Neuron (in vitro differentiated cells): ENCODE measurements at regions not wholly inside any gene's neighbourhood (a gene's known extent, or its start where the extent isn't known, plus 50 kb on each side); places are given as distances from the start of the nearest gene placed in this dataset.

Experiments
- H2AFZ ChIP-seq: one replicate; pipeline ENCODE4 v1.6.1; 2013; ENCODE audit warnings: low read depth, mild to moderate bottlenecking, inconsistent platforms, low read length, moderate library complexity
- H3K27me3 ChIP-seq: one replicate; pipeline ENCODE4 v1.6.1; 2013; ENCODE audit warnings: low read length; ENCODE audit not compliant: insufficient read depth
- H3K36me3 ChIP-seq: one replicate; pipeline ENCODE4 v1.6.1; 2013; ENCODE audit warnings: low read length; ENCODE audit not compliant: insufficient read depth
- H3K4me1 ChIP-seq: one replicate; pipeline ENCODE4 v1.6.1; 2013; ENCODE audit warnings: low read length; ENCODE audit not compliant: insufficient read depth
- H3K4me3 ChIP-seq: 2 replicates; pipeline ENCODE4 v1.5.1; 2013; ENCODE audit warnings: mild to moderate bottlenecking, low read length, moderate library complexity
- H3K9me3 ChIP-seq: one replicate; pipeline ENCODE4 v1.6.1; 2013; ENCODE audit warnings: low read length

GRCh38 chr6:23086100-23086499, 516.7 kb downstream of the HDGFL1 start:
- Histone ChIP-seq H3K4me3 (no peak overlapping the region), H3K4me1 (peaks cover 11% of the 10 kb centered on the region), H2AFZ (no peak overlapping the region), H3K36me3 (no peaks in the 10 kb centered on the region), H3K9me3 (no peaks in the 10 kb centered on the region), H3K27me3 (no peaks in the 10 kb centered on the region)

- Histone ChIP-seq H3K9me3 (no peaks in the 10 kb centered on the region), H3K4me3 (no peak overlapping the region), H3K36me3 (no peaks in the 10 kb centered on the region), H3K4me1 (peaks cover 11% of the 10 kb centered on the region), H3K27me3 (no peaks in the 10 kb centered on the region), H2AFZ (no peak overlapping the region)
Measured at GRCh38 chr6:23087471-23087870, 518.1 kb downstream of the HDGFL1 start.

GRCh38 chr6:23088761-23089160, 519.4 kb downstream of the HDGFL1 start:
- Histone ChIP-seq H3K4me3 (no peak overlapping the region), H3K36me3 (no peaks in the 10 kb centered on the region), H2AFZ (no peak overlapping the region), H3K9me3 (no peaks in the 10 kb centered on the region), H3K4me1 (peaks cover 11% of the 10 kb centered on the region), H3K27me3 (no peaks in the 10 kb centered on the region)

- Histone ChIP-seq H3K4me3 (no peak overlapping the region), H2AFZ (no peak overlapping the region), H3K9me3 (peaks cover 2% of the 10 kb centered on the region), H3K27me3 (no peaks in the 10 kb centered on the region), H3K36me3 (no peaks in the 10 kb centered on the region), H3K4me1 (peaks cover 6% of the 10 kb centered on the region)
Measured at GRCh38 chr6:23089981-23090380, 520.6 kb downstream of the HDGFL1 start.

GRCh38 chr6:23091795-23092194, 522.4 kb downstream of the HDGFL1 start:
- Histone ChIP-seq H3K4me1 (peaks cover 6% of the 10 kb centered on the region), H3K4me3 (no peak overlapping the region), H3K36me3 (no peaks in the 10 kb centered on the region), H3K27me3 (no peaks in the 10 kb centered on the region), H2AFZ (no peak overlapping the region), H3K9me3 (peaks cover 8% of the 10 kb centered on the region)

- no peaks in the 10 kb centered on the region for H3K36me3 ChIP-seq
Measured at GRCh38 chr6:23096876-23097275, 527.5 kb downstream of the HDGFL1 start.

GRCh38 chr6:23097566-23097965, 528.2 kb downstream of the HDGFL1 start:
- Histone ChIP-seq H3K4me3 (no peak overlapping the region), H3K9me3 (peaks cover 8% of the 10 kb centered on the region), H3K4me1 (no peaks in the 10 kb centered on the region), H2AFZ (no peak overlapping the region), H3K36me3 (no peaks in the 10 kb centered on the region), H3K27me3 (no peaks in the 10 kb centered on the region)

More at GRCh38 chr6:23096876-23097275, 527.5 kb downstream of the HDGFL1 start:
- H3K4me1 ChIP-seq: no peaks in the 10 kb centered on the region
- H2AFZ ChIP-seq: no peak overlapping the region
- H3K4me3 ChIP-seq: no peak overlapping the region
- H3K9me3 ChIP-seq: peaks cover 8% of the 10 kb centered on the region
- no peaks in the 10 kb centered on the region for H3K27me3 ChIP-seq

GRCh38 chr6:23106951-23107350, 537.6 kb downstream of the HDGFL1 start:
- no peaks in the 10 kb centered on the region for H3K36me3 ChIP-seq
- H3K4me3 ChIP-seq: no peak overlapping the region
- no peaks in the 10 kb centered on the region for H3K27me3 ChIP-seq
- no peaks in the 10 kb centered on the region for H3K4me1 ChIP-seq
- no peak overlapping the region for H2AFZ ChIP-seq
- no peaks in the 10 kb centered on the region for H3K9me3 ChIP-seq

GRCh38 chr6:23111984-23112383, 542.6 kb downstream of the HDGFL1 start:
- H3K36me3 ChIP-seq: no peaks in the 10 kb centered on the region
- H3K4me3 ChIP-seq: no peak overlapping the region
- no peak overlapping the region for H2AFZ ChIP-seq
- H3K9me3 ChIP-seq: peaks cover 15% of the 10 kb centered on the region
- H3K4me1 ChIP-seq: no peaks in the 10 kb centered on the region
- H3K27me3 ChIP-seq: no peaks in the 10 kb centered on the region

- Histone ChIP-seq H3K27me3 (no peaks in the 10 kb centered on the region), H2AFZ (no peak overlapping the region), H3K9me3 (peaks cover 15% of the 10 kb centered on the region), H3K4me3 (no peak overlapping the region), H3K36me3 (no peaks in the 10 kb centered on the region), H3K4me1 (no peaks in the 10 kb centered on the region)
Measured at GRCh38 chr6:23114812-23115504, 545.6 kb downstream of the HDGFL1 start.

GRCh38 chr6:23137611-23138010, 568.2 kb downstream of the HDGFL1 start:
- Histone ChIP-seq H3K36me3 (no peaks in the 10 kb centered on the region), H3K4me1 (peaks cover 4% of the 10 kb centered on the region), H3K9me3 (no peaks in the 10 kb centered on the region), H3K4me3 (no peak overlapping the region), H2AFZ (no peak overlapping the region), H3K27me3 (no peaks in the 10 kb centered on the region)

GRCh38 chr6:23140871-23141270, 571.5 kb downstream of the HDGFL1 start:
- H3K4me1 ChIP-seq: peaks cover 11% of the 10 kb centered on the region

GRCh38 chr6:23145781-23146180, 576.4 kb downstream of the HDGFL1 start:
- Histone ChIP-seq H2AFZ (no peak overlapping the region), H3K4me3 (no peak overlapping the region), H3K4me1 (peaks cover 8% of the 10 kb centered on the region), H3K9me3 (no peaks in the 10 kb centered on the region), H3K27me3 (no peaks in the 10 kb centered on the region), H3K36me3 (no peaks in the 10 kb centered on the region)

More at GRCh38 chr6:23140871-23141270, 571.5 kb downstream of the HDGFL1 start:
- H3K27me3 ChIP-seq: no peaks in the 10 kb centered on the region
- H2AFZ ChIP-seq: no peak overlapping the region
- no peaks in the 10 kb centered on the region for H3K9me3 ChIP-seq
- H3K4me3 ChIP-seq: no peak overlapping the region
- H3K36me3 ChIP-seq: no peaks in the 10 kb centered on the region

- no peak overlapping the region for H2AFZ ChIP-seq
- no peak overlapping the region for H3K4me3 ChIP-seq
- H3K36me3 ChIP-seq: no peaks in the 10 kb centered on the region
- H3K9me3 ChIP-seq: peaks cover 6% of the 10 kb centered on the region
- no peaks in the 10 kb centered on the region for H3K4me1 ChIP-seq
- no peaks in the 10 kb centered on the region for H3K27me3 ChIP-seq
Measured at GRCh38 chr6:23154159-23154558, 584.8 kb downstream of the HDGFL1 start.
